ENCODE measurements at regions not wholly inside any gene's neighbourhood (a gene's known extent, or its start where the extent isn't known, plus 50 kb on each side); places are given as distances from the start of the nearest gene placed in this dataset.

GRCh38 chr22:48464246-48464645 lies 1363.4 kb downstream of the BRD1 start:
- TF ChIP-seq MXI1 (IDR thresholded peaks at IDR 0.05; ENCODE audit: borderline replicate concordance, low read depth, low read length) (no peak), RCOR1 (IDR thresholded peaks at IDR 0.05; ENCODE audit: insufficient replicate concordance, low read length) (no peak), CTCF (conservative IDR thresholded peaks at IDR 0.05; ENCODE audit: low read depth, low read length) (no peak), POLR2A (IDR thresholded peaks at IDR 0.05; ENCODE audit: low read depth, low read length) (no peak), RFX5 (IDR thresholded peaks at IDR 0.05; ENCODE audit: low read depth, low read length) (no peak), CHD1 (IDR thresholded peaks at IDR 0.05; ENCODE audit: low read depth, low read length) (no peak), USF2 (IDR thresholded peaks at IDR 0.05; ENCODE audit: low read depth, low read length) (no peak)

All from IMR-90 (cell line).